A673 (cell line): ENCODE measurements at regions not wholly inside any gene's neighbourhood (a gene's known extent, or its start where the extent isn't known, plus 50 kb on each side); places are given as distances from the start of the nearest gene placed in this dataset.

Experiments
- BruUV-seq: library from RNA; stranded (reverse); fragments of 400-500 nt; replicated peaks from 2 replicates; lab custom pipeline; 2021; lab: Mats Ljungman, UMichigan
- CTCF ChIA-PET: fragments of 300-600 bp; sonication (Branson Sonifier 250); formaldehyde crosslinking; loops from one replicate; lab custom pipeline; 2022; ENCODE audit warnings: antibody characterized with exemption; lab: Charles Lee
- POLR2A ChIA-PET: fragments of 300-600 bp; sonication (Branson Sonifier 250); formaldehyde crosslinking; loops from one replicate; lab custom pipeline; 2022; ENCODE audit warnings: antibody characterized with exemption; ENCODE audit not compliant: low non-redundant PET; lab: Charles Lee
- DNase-seq: peaks from one replicate; pipeline ENCODE4 v3.0.0-alpha.2; 2015; ENCODE audit warnings: low spot score
- H3K27ac ChIP-seq: fragments of 200-600 bp; sonication (generic); 2 replicates; pipeline ENCODE4 v1.5.1; 2016; ENCODE audit warnings: mixed run types, low read depth, mild to moderate bottlenecking, mixed read lengths, antibody characterized with exemption, low read length; ENCODE audit not compliant: poor library complexity, severe bottlenecking
- H3K27me3 ChIP-seq: fragments of 200-600 bp; sonication (generic); replicated peaks from 2 replicates; pipeline ENCODE4 v1.6.1; 2017; ENCODE audit warnings: mixed run types, low read depth, mild to moderate bottlenecking, mixed read lengths, antibody characterized with exemption, low read length; ENCODE audit not compliant: insufficient read depth, poor library complexity
- H3K36me3 ChIP-seq: fragments of 200-600 bp; sonication (generic); 2 replicates; pipeline ENCODE4 v1.6.1; 2016; ENCODE audit warnings: mixed run types, mild to moderate bottlenecking, mixed read lengths, antibody characterized with exemption, low read length; ENCODE audit not compliant: insufficient read depth, poor library complexity, severe bottlenecking
- H3K4me1 ChIP-seq: fragments of 200-600 bp; sonication (generic); 2 replicates; pipeline ENCODE4 v1.6.1; 2017; ENCODE audit warnings: mixed run types, mild to moderate bottlenecking, mixed read lengths, antibody characterized with exemption, low read length; ENCODE audit not compliant: insufficient read depth, poor library complexity, severe bottlenecking
- H3K4me3 ChIP-seq: fragments of 200-600 bp; sonication (generic); 2 replicates; pipeline ENCODE4 v1.5.1; 2016; ENCODE audit warnings: low read depth, mixed run types, mild to moderate bottlenecking, mixed read lengths, low read length; ENCODE audit not compliant: poor library complexity, severe bottlenecking
- H3K9me3 ChIP-seq: fragments of 200-600 bp; sonication (generic); 2 replicates; pipeline ENCODE4 v1.6.1; 2016; ENCODE audit warnings: mixed run types, low read depth, mild to moderate bottlenecking, mixed read lengths, antibody characterized with exemption, low read length; ENCODE audit not compliant: poor library complexity, severe bottlenecking
- EZH2 ChIP-seq: fragments of 200-600 bp; sonication (generic); IDR thresholded peaks from 2 replicates; pipeline ENCODE4 v1.6.1; 2017; ENCODE audit warnings: borderline replicate concordance, low read depth, mild to moderate bottlenecking, mixed read lengths, antibody characterized with exemption, low read length; ENCODE audit not compliant: poor library complexity, severe bottlenecking
- intact Hi-C: fragments of 100-400 bp; cut with micrococcal nuclease; formaldehyde crosslinking; loops from one replicate; pipeline ENCODE4 v1.10.0; 2022; ENCODE audit not compliant: unreplicated experiment
- TF ChIP-seq, protein P1 (sequence below): fragments of 300-800, 200-600 bp; sonication (generic); conservative IDR thresholded peaks from 2 replicates; pipeline ENCODE4 v1.5.1; 2017; ENCODE audit warnings: low read depth, mild to moderate bottlenecking, antibody characterized with exemption, low read length, moderate library complexity, mixed read lengths

DNA sequence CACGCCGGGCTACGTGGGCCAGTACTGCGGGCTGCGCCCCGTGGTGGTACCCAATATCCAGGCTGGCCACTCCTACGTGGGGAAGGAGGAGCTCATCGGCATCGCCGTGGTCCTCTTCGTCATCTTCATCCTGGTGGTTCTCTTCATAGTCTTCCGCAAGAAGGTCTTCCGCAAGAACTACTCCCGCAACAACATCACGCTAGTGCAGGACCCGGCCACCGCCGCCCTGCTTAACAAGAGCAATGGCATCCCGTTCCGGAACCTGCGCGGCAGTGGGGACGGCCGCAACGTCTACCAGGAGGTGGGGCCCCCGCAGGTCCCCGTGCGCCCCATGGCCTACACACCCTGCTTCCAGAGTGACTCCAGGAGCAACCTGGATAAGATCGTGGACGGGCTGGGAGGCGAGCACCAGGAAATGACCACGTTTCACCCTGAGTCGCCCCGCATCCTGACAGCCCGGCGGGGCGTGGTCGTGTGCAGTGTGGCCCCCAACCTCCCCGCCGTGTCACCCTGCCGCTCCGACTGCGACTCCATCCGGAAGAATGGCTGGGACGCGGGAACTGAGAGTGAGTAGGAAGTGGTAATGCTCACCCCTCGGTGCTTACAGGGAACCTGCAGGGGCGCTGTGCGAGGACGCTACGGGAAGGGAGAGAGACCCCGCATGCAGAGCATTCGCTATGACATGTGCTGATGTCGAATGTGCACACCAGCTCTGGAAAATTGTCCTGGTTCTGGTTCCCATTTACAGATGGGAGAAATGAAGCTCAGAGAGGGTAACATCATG, 86.4 kb upstream of the MTNR1B start:
- intact Hi-C loops = loop anchor here (10.0 kb wide), 3 partner anchors 448 to 1968 kb away; no protein-coding TSS in a partner anchor
- no peak overlapping the region for H3K4me3 ChIP-seq
- ChIA-PET CTCF (no interaction called here), POLR2A (no interaction called here)
- H3K4me1 ChIP-seq = peaks cover 6% of the 10 kb centered on the region
- BruUV-seq = no TSS peak
- H3K27ac ChIP-seq = no peak overlapping the region
- no peaks in the 10 kb centered on the region for H3K9me3 ChIP-seq
- no peaks in the 10 kb centered on the region for H3K27me3 ChIP-seq
- no peaks in the 10 kb centered on the region for H3K36me3 ChIP-seq
- TF ChIP-seq, protein P1, sequence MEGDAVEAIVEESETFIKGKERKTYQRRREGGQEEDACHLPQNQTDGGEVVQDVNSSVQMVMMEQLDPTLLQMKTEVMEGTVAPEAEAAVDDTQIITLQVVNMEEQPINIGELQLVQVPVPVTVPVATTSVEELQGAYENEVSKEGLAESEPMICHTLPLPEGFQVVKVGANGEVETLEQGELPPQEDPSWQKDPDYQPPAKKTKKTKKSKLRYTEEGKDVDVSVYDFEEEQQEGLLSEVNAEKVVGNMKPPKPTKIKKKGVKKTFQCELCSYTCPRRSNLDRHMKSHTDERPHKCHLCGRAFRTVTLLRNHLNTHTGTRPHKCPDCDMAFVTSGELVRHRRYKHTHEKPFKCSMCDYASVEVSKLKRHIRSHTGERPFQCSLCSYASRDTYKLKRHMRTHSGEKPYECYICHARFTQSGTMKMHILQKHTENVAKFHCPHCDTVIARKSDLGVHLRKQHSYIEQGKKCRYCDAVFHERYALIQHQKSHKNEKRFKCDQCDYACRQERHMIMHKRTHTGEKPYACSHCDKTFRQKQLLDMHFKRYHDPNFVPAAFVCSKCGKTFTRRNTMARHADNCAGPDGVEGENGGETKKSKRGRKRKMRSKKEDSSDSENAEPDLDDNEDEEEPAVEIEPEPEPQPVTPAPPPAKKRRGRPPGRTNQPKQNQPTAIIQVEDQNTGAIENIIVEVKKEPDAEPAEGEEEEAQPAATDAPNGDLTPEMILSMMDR = no peak
- TF ChIP-seq EZH2 = no peak
- DNase-seq = no peak

- ChIA-PET CTCF (interaction anchor here (0.7 to 1.9 kb wide), 4 partner anchors 332 to 1854 kb away, joined by 3 to 7 read pairs (median 3); no protein-coding TSS in a partner anchor), POLR2A (no interaction called here)
- no peak overlapping the region for H3K4me3 ChIP-seq
- no peaks in the 10 kb centered on the region for H3K36me3 ChIP-seq
- no peaks in the 10 kb centered on the region for H3K9me3 ChIP-seq
- no peaks in the 10 kb centered on the region for H3K27me3 ChIP-seq
- TF ChIP-seq, protein P1 = no peak
- TF ChIP-seq EZH2 = no peak
- BruUV-seq = no TSS peak
- DNase-seq = no peak
- peaks cover 6% of the 10 kb centered on the region for H3K4me1 ChIP-seq
- intact Hi-C loops = loop anchor here (5.0 to 10.0 kb wide), 6 partner anchors 153 to 1971 kb away; no protein-coding TSS in a partner anchor
- H3K27ac ChIP-seq = no peak overlapping the region
Measured at GRCh38 chr11:92885600-92885999, 83.9 kb upstream of the MTNR1B start.

DNA sequence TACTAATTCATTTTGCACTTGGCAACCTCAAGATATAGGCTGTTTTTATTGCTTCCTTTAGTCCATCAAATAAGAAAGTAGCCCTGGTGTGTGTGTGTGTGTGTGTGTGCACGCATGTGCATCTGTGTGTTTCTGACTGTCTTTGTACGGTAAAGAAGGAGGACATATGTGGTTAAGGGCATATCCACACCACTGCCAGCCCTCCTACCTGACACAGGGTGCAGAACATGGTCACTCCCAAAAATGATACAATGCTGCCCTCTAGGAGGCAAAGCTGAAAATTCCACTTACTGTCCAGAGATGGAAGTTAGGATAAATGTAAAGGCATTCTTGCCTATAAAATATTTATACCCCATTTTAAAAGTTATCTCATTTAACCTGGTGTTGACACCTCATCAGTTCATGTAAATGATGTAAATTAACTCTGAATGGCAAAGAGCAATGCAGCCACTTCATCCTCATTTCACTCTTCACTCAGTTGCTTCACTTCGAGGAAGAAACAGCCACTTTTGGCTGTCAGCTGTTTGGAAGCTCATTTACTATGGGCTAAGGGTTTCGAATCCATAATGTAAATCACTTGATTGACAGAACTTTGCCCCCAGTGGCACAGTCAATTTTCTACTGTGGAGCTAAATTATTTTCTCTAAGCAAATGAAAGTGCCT, 83.1 kb upstream of the MTNR1B start:
- TF ChIP-seq, protein P1 = peak; percentile 89
- no peak for TF ChIP-seq EZH2
- peak; percentile 84 for DNase-seq
- Histone ChIP-seq H3K4me3 (no peak overlapping the region), H3K36me3 (no peaks in the 10 kb centered on the region), H3K9me3 (no peaks in the 10 kb centered on the region), H3K27ac (no peak overlapping the region), H3K27me3 (no peaks in the 10 kb centered on the region), H3K4me1 (peaks cover 6% of the 10 kb centered on the region)
- POLR2A ChIA-PET = no interaction called here
- no TSS peak for BruUV-seq
- intact Hi-C loops = loop anchor here (1.0 to 10.0 kb wide), 7 partner anchors 154 to 1972 kb away; no protein-coding TSS in a partner anchor
- CTCF ChIA-PET = interaction anchor here (0.5 to 1.9 kb wide), 8 partner anchors 33 to 1853 kb away, joined by 3 to 7 read pairs (median 3); no protein-coding TSS in a partner anchor
